Esophagus squamous epithelium (tissue), 4 donors: ENCODE measurements at regions not wholly inside any gene's neighbourhood (a gene's known extent, or its start where the extent isn't known, plus 50 kb on each side); places are given as distances from the start of the nearest gene placed in this dataset.

Experiments
- CTCF ChIP-seq, 6 experiments: fragments of 450-650 bp in 4 of 6; fragments of 200-600 bp in 2 of 6; sonication (generic) in 2 of 6; IDR thresholded peaks; one replicate each; pipeline ENCODE4 v1.5.1; 2016 to 2019; ENCODE audit warnings: antibody characterized with exemption in 6 of 6, mild to moderate bottlenecking in 4 of 6, moderate library complexity in 4 of 6
- POLR2A ChIP-seq, 4 donors: fragments of 450-650 bp; IDR thresholded peaks; one replicate each; pipeline ENCODE4 v1.6.1; 2017; ENCODE audit warnings: antibody characterized with exemption in 4 of 4, mild to moderate bottlenecking in 4 of 4, moderate library complexity in 3 of 4

GRCh38 chr16:64437706-64438324 lies 684.0 kb downstream of the CDH11 start:
- TF ChIP-seq CTCF (IDR thresholded peaks at IDR 0.05): no peak
- no peak for TF ChIP-seq POLR2A (IDR thresholded peaks at IDR 0.05)
